Astrocyte (in vitro differentiated cells and primary cell): ENCODE measurements at regions not wholly inside any gene's neighbourhood (a gene's known extent, or its start where the extent isn't known, plus 50 kb on each side); places are given as distances from the start of the nearest gene placed in this dataset.

Experiments
- DNase-seq: peaks from one replicate; pipeline ENCODE4 v3.0.0-alpha.2; 2010; ENCODE audit warnings: low read depth
- FAIRE-seq: peaks from 2 replicates; lab custom pipeline; 2011; peaks lifted over from hg19 to GRCh38; lab: Jason Lieb, UNC
- H2AFZ ChIP-seq: 2 replicates; pipeline ENCODE4 v1.6.0; 2012; ENCODE audit warnings: low read depth, low read length, inconsistent platforms
- H3K27ac ChIP-seq: 2 replicates; pipeline ENCODE4 v1.5.1; 2011; ENCODE audit warnings: low read depth, low read length, inconsistent platforms
- H3K27me3 ChIP-seq: 2 replicates; pipeline ENCODE4 v1.6.0; 2011; ENCODE audit warnings: low read length, inconsistent platforms; ENCODE audit not compliant: insufficient read depth
- H3K36me3 ChIP-seq: 2 replicates; pipeline ENCODE4 v1.5.1; 2011; ENCODE audit warnings: low read length, inconsistent platforms; ENCODE audit not compliant: insufficient read depth
- H3K4me1 ChIP-seq: 2 replicates; pipeline ENCODE4 v1.5.1; 2011; ENCODE audit warnings: low read length, inconsistent platforms; ENCODE audit not compliant: insufficient read depth
- H3K4me2 ChIP-seq: 2 replicates; pipeline ENCODE4 v1.6.0; 2012; ENCODE audit warnings: low read length, inconsistent platforms
- H3K4me3 ChIP-seq: 2 replicates; pipeline ENCODE4 v1.5.1; 2011; ENCODE audit warnings: low read depth, mild to moderate bottlenecking, low read length, inconsistent platforms; ENCODE audit not compliant: insufficient read depth
- H3K79me2 ChIP-seq: 2 replicates; pipeline ENCODE4 v1.6.0; 2012; ENCODE audit warnings: mild to moderate bottlenecking, low read length, inconsistent platforms; ENCODE audit not compliant: insufficient read depth
- H3K9ac ChIP-seq: 2 replicates; pipeline ENCODE4 v1.6.0; 2012; ENCODE audit warnings: mild to moderate bottlenecking, low read length, inconsistent platforms
- H3K9me3 ChIP-seq: 2 replicates; pipeline ENCODE4 v1.5.1; 2012; ENCODE audit warnings: low read depth, mild to moderate bottlenecking, low read length, inconsistent platforms; ENCODE audit not compliant: insufficient read depth
- H4K20me1 ChIP-seq: 2 replicates; pipeline ENCODE4 v1.6.0; 2012; ENCODE audit warnings: low read length, inconsistent platforms; ENCODE audit not compliant: insufficient read depth
- H3K27ac Mint-ChIP-seq: one replicate; pipeline ENCODE4 v1.8.0; 2021; ENCODE audit warnings: mild to moderate bottlenecking, mixed read lengths; ENCODE audit not compliant: unreplicated experiment
- H3K27me3 Mint-ChIP-seq: one replicate; pipeline ENCODE4 v1.8.0; 2021; ENCODE audit warnings: low read depth, mixed read lengths; ENCODE audit not compliant: unreplicated experiment
- H3K36me3 Mint-ChIP-seq: one replicate; pipeline ENCODE4 v1.8.0; 2021; ENCODE audit warnings: low read depth, mixed read lengths; ENCODE audit not compliant: unreplicated experiment
- H3K4me1 Mint-ChIP-seq: one replicate; pipeline ENCODE4 v1.8.0; 2021; ENCODE audit warnings: low read depth, mixed read lengths; ENCODE audit not compliant: unreplicated experiment
- H3K4me3 Mint-ChIP-seq: one replicate; pipeline ENCODE4 v1.8.0; 2021; ENCODE audit warnings: mild to moderate bottlenecking, moderate library complexity, mixed read lengths; ENCODE audit not compliant: unreplicated experiment
- H3K9me3 Mint-ChIP-seq: one replicate; pipeline ENCODE4 v1.8.0; 2021; ENCODE audit warnings: mild to moderate bottlenecking, mixed read lengths; ENCODE audit not compliant: unreplicated experiment
- CTCF ChIP-seq: IDR thresholded peaks from 2 replicates; pipeline ENCODE4 v1.5.1; 2011; ENCODE audit warnings: low read depth, mild to moderate bottlenecking, inconsistent platforms, low read length, moderate library complexity; ENCODE audit not compliant: insufficient read depth
- EZH2 ChIP-seq: IDR thresholded peaks from 2 replicates; pipeline ENCODE4 v1.6.1; 2012; ENCODE audit warnings: mild to moderate bottlenecking, low read length, inconsistent platforms; ENCODE audit not compliant: insufficient read depth

GRCh38 chr11:33631749-33632091 is 68.9 kb downstream of the C11orf91 start:
- FAIRE-seq: no peak
- H3K27ac Mint-ChIP-seq: no peak overlapping the region

GRCh38 chr11:33630936-33631748 is 69.5 kb downstream of the C11orf91 start:
- Histone ChIP-seq H3K4me1 (peaks cover 29% of the 10 kb centered on the region), H2AFZ (no peak overlapping the region), H3K36me3 (peaks cover 2% of the 10 kb centered on the region), H3K4me2 (no peak overlapping the region), H3K27ac (no peak overlapping the region), H3K9me3 (no peaks in the 10 kb centered on the region), H3K79me2 (no peaks in the 10 kb centered on the region), H3K27me3 (no peaks in the 10 kb centered on the region), H3K4me3 (no peak overlapping the region), H4K20me1 (no peaks in the 10 kb centered on the region), H3K9ac (no peak overlapping the region)
- Mint-ChIP-seq H3K4me3 (peak overlapping the region; percentile 60), H3K4me1 (peaks cover 24% of the 10 kb centered on the region), H3K27me3 (no peaks in the 10 kb centered on the region), H3K27ac (no peak overlapping the region), H3K36me3 (peaks cover 4% of the 10 kb centered on the region), H3K9me3 (peaks cover 2% of the 10 kb centered on the region)
- no peak for FAIRE-seq
- no peak for TF ChIP-seq EZH2
- TF ChIP-seq CTCF: no peak
- DNase-seq: no peak

More at GRCh38 chr11:33631749-33632091, 68.9 kb downstream of the C11orf91 start:
- H3K9me3 Mint-ChIP-seq: peaks cover 2% of the 10 kb centered on the region
- H3K4me3 Mint-ChIP-seq: peak overlapping the region; percentile 60
- TF ChIP-seq EZH2 (no peak), CTCF (no peak)
- Histone ChIP-seq H3K4me1 (peaks cover 29% of the 10 kb centered on the region), H3K79me2 (no peaks in the 10 kb centered on the region), H3K9me3 (no peaks in the 10 kb centered on the region), H3K36me3 (peaks cover 2% of the 10 kb centered on the region), H3K9ac (no peak overlapping the region), H3K4me2 (no peak overlapping the region), H2AFZ (no peak overlapping the region), H3K4me3 (no peak overlapping the region), H3K27me3 (no peaks in the 10 kb centered on the region), H4K20me1 (no peaks in the 10 kb centered on the region), H3K27ac (no peak overlapping the region)
- H3K27me3 Mint-ChIP-seq: no peaks in the 10 kb centered on the region
- no peak for DNase-seq
- H3K36me3 Mint-ChIP-seq: peaks cover 4% of the 10 kb centered on the region
- peaks cover 24% of the 10 kb centered on the region for H3K4me1 Mint-ChIP-seq

- H3K9ac ChIP-seq: no peak overlapping the region
- H3K79me2 ChIP-seq: no peaks in the 10 kb centered on the region
- Mint-ChIP-seq H3K9me3 (peaks cover 2% of the 10 kb centered on the region), H3K27me3 (no peaks in the 10 kb centered on the region), H3K27ac (no peak overlapping the region), H3K4me1 (peaks cover 17% of the 10 kb centered on the region), H3K4me3 (no peak overlapping the region), H3K36me3 (no peaks in the 10 kb centered on the region)
- peaks cover 24% of the 10 kb centered on the region for H3K4me1 ChIP-seq
- no peak overlapping the region for H3K4me2 ChIP-seq
- no peaks in the 10 kb centered on the region for H3K9me3 ChIP-seq
- DNase-seq (no peak), FAIRE-seq (no peak)
- H2AFZ ChIP-seq: no peak overlapping the region
- no peak for TF ChIP-seq EZH2
- no peak for TF ChIP-seq CTCF
- no peaks in the 10 kb centered on the region for H3K36me3 ChIP-seq
- no peaks in the 10 kb centered on the region for H3K27me3 ChIP-seq
- H4K20me1 ChIP-seq: no peaks in the 10 kb centered on the region
- H3K4me3 ChIP-seq: no peak overlapping the region
- H3K27ac ChIP-seq: no peak overlapping the region
These were observed 76.5 kb downstream of the C11orf91 start for GRCh38 chr11:33624083-33624482.
